ENCODE measurements at regions not wholly inside any gene's neighbourhood (a gene's known extent, or its start where the extent isn't known, plus 50 kb on each side); places are given as distances from the start of the nearest gene placed in this dataset.

DNA sequence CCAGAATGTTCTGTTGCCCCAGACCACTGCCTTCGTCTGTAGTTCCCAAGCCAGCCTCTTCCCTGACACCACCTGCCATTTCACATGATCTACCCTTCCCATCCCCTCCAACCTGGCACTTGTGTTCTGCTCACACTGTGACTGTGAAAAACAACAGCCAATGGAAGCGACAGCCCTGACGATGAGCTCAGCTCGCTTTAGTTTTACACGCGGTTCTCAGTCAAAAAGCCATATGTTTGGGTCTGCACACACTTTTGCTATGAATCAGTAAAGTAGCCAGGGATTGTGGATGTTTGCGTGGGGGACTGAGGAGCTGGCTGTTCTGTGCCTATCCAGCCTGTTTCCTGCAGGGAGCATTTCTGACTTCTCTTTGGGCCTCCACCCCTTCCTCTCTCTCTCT, 282.7 kb downstream of the WDR11 start:
- no peak for TF ChIP-seq EZH2 (IDR thresholded peaks at IDR 0.05)
- no peak for TF ChIP-seq POLR2A (IDR thresholded peaks at IDR 0.05; ENCODE audit: borderline replicate concordance, extremely low read depth, insufficient read depth, insufficient read length)
- TF ChIP-seq ZNF274 (IDR thresholded peaks at IDR 0.05; ENCODE audit: low read depth, low read length), result no peak
- TF ChIP-seq, protein P1, sequence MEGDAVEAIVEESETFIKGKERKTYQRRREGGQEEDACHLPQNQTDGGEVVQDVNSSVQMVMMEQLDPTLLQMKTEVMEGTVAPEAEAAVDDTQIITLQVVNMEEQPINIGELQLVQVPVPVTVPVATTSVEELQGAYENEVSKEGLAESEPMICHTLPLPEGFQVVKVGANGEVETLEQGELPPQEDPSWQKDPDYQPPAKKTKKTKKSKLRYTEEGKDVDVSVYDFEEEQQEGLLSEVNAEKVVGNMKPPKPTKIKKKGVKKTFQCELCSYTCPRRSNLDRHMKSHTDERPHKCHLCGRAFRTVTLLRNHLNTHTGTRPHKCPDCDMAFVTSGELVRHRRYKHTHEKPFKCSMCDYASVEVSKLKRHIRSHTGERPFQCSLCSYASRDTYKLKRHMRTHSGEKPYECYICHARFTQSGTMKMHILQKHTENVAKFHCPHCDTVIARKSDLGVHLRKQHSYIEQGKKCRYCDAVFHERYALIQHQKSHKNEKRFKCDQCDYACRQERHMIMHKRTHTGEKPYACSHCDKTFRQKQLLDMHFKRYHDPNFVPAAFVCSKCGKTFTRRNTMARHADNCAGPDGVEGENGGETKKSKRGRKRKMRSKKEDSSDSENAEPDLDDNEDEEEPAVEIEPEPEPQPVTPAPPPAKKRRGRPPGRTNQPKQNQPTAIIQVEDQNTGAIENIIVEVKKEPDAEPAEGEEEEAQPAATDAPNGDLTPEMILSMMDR (IDR thresholded peaks at IDR 0.05 in 2 of 3, conservative IDR thresholded peaks at IDR 0.05 in 1 of 3; ENCODE audit: borderline replicate concordance in 1 of 3, insufficient read depth in 1 of 3, low read depth in 2 of 3, low read length in 2 of 3), result no peak
- TF ChIP-seq RAD21 (IDR thresholded peaks at IDR 0.05; ENCODE audit: low read depth), result no peak
